ENCODE measurements at regions not wholly inside any gene's neighbourhood (a gene's known extent, or its start where the extent isn't known, plus 50 kb on each side); places are given as distances from the start of the nearest gene placed in this dataset.

GRCh38 chr2:15808204-15808910 lies 132.0 kb upstream of the MYCN start:
- Histone ChIP-seq H3K4me2 (ENCODE audit: insufficient read depth, low read length) (no peak overlapping the region), H3K4me3 (ENCODE audit: insufficient read depth, low read length) (no peak overlapping the region), H4K20me1 (ENCODE audit: insufficient read depth, low read length) (no peaks in the 10 kb centered on the region), H2AFZ (ENCODE audit: low read length) (no peak overlapping the region), H3K79me2 (ENCODE audit: insufficient read depth, low read length) (no peaks in the 10 kb centered on the region), H3K27me3 (ENCODE audit: insufficient read depth, low read length) (no peaks in the 10 kb centered on the region), H3K9me3 (ENCODE audit: low read depth, low read length) (no peaks in the 10 kb centered on the region), H3K27ac (ENCODE audit: low read depth, low read length) (no peak overlapping the region), H3K4me1 (ENCODE audit: insufficient read depth, low read length) (no peaks in the 10 kb centered on the region), H3K36me3 (ENCODE audit: insufficient read depth, low read length) (no peaks in the 10 kb centered on the region)
- TF ChIP-seq CTCF (IDR thresholded peaks at IDR 0.05; ENCODE audit: extremely low read depth, low read depth, low read length): no peak
- DNase-seq (ENCODE audit: insufficient read length, low spot score, missing footprints): no peak

GRCh38 chr2:15808944-15809343 lies 131.4 kb upstream of the MYCN start:
- H3K27ac ChIP-seq (ENCODE audit: low read depth, low read length): no peak overlapping the region
- H3K27me3 ChIP-seq (ENCODE audit: insufficient read depth, low read length): no peaks in the 10 kb centered on the region
- no peaks in the 10 kb centered on the region for H3K36me3 ChIP-seq (ENCODE audit: insufficient read depth, low read length)
- H4K20me1 ChIP-seq (ENCODE audit: insufficient read depth, low read length): no peaks in the 10 kb centered on the region
- H3K9me3 ChIP-seq (ENCODE audit: low read depth, low read length): no peaks in the 10 kb centered on the region
- no peak overlapping the region for H3K4me2 ChIP-seq (ENCODE audit: insufficient read depth, low read length)
- no peaks in the 10 kb centered on the region for H3K79me2 ChIP-seq (ENCODE audit: insufficient read depth, low read length)
- no peak overlapping the region for H2AFZ ChIP-seq (ENCODE audit: low read length)
- DNase-seq (ENCODE audit: insufficient read length, low spot score, missing footprints): no peak
- H3K4me3 ChIP-seq (ENCODE audit: insufficient read depth, low read length): no peak overlapping the region
- H3K4me1 ChIP-seq (ENCODE audit: insufficient read depth, low read length): no peaks in the 10 kb centered on the region
- TF ChIP-seq CTCF (IDR thresholded peaks at IDR 0.05; ENCODE audit: extremely low read depth, low read depth, low read length): no peak

GRCh38 chr2:15809404-15809803 lies 130.9 kb upstream of the MYCN start:
- Histone ChIP-seq H4K20me1 (ENCODE audit: insufficient read depth, low read length) (no peaks in the 10 kb centered on the region), H3K27ac (ENCODE audit: low read depth, low read length) (no peak overlapping the region), H3K27me3 (ENCODE audit: insufficient read depth, low read length) (no peaks in the 10 kb centered on the region), H3K4me1 (ENCODE audit: insufficient read depth, low read length) (no peaks in the 10 kb centered on the region), H3K79me2 (ENCODE audit: insufficient read depth, low read length) (no peaks in the 10 kb centered on the region), H2AFZ (ENCODE audit: low read length) (no peak overlapping the region), H3K4me3 (ENCODE audit: insufficient read depth, low read length) (no peak overlapping the region), H3K4me2 (ENCODE audit: insufficient read depth, low read length) (no peak overlapping the region), H3K36me3 (ENCODE audit: insufficient read depth, low read length) (no peaks in the 10 kb centered on the region), H3K9me3 (ENCODE audit: low read depth, low read length) (no peaks in the 10 kb centered on the region)
- no peak for TF ChIP-seq CTCF (IDR thresholded peaks at IDR 0.05; ENCODE audit: extremely low read depth, low read depth, low read length)
- no peak for DNase-seq (ENCODE audit: insufficient read length, low spot score, missing footprints)

GRCh38 chr2:15810477-15811150 lies 129.7 kb upstream of the MYCN start:
- no peak for TF ChIP-seq CTCF (IDR thresholded peaks at IDR 0.05; ENCODE audit: extremely low read depth, low read depth, low read length)
- Histone ChIP-seq H2AFZ (ENCODE audit: low read length) (no peak overlapping the region), H3K9me3 (ENCODE audit: low read depth, low read length) (no peaks in the 10 kb centered on the region)

More at GRCh38 chr2:15810477-15811150, 129.7 kb upstream of the MYCN start:
- H3K4me1 ChIP-seq (ENCODE audit: insufficient read depth, low read length): no peaks in the 10 kb centered on the region
- H3K79me2 ChIP-seq (ENCODE audit: insufficient read depth, low read length): no peaks in the 10 kb centered on the region
- no peaks in the 10 kb centered on the region for H4K20me1 ChIP-seq (ENCODE audit: insufficient read depth, low read length)
- H3K4me2 ChIP-seq (ENCODE audit: insufficient read depth, low read length): no peak overlapping the region
- no peaks in the 10 kb centered on the region for H3K36me3 ChIP-seq (ENCODE audit: insufficient read depth, low read length)
- DNase-seq (ENCODE audit: insufficient read length, low spot score, missing footprints): no peak
- no peak overlapping the region for H3K4me3 ChIP-seq (ENCODE audit: insufficient read depth, low read length)
- H3K27ac ChIP-seq (ENCODE audit: low read depth, low read length): no peak overlapping the region
- H3K27me3 ChIP-seq (ENCODE audit: insufficient read depth, low read length): no peaks in the 10 kb centered on the region

All from osteoblast (primary cell).